Caco-2 (cell line): ENCODE measurements at regions not wholly inside any gene's neighbourhood (a gene's known extent, or its start where the extent isn't known, plus 50 kb on each side); places are given as distances from the start of the nearest gene placed in this dataset.

Source experiments
- BruUV-seq: library from RNA; stranded (reverse); fragments of 400-500 nt; replicated peaks from 2 replicates; lab custom pipeline; 2021; lab: Mats Ljungman, UMichigan
- CTCF ChIA-PET: fragments of 300-600 bp; sonication (Branson Sonifier 250); formaldehyde crosslinking; loops from one replicate; lab custom pipeline; 2022; ENCODE audit warnings: antibody characterized with exemption; lab: Charles Lee
- POLR2A ChIA-PET: fragments of 300-600 bp; sonication (Branson Sonifier 250); formaldehyde crosslinking; loops from one replicate; lab custom pipeline; 2022; ENCODE audit warnings: antibody characterized with exemption; lab: Charles Lee
- DNase-seq, 2 experiments: peaks; one replicate each; pipeline versions ENCODE4 v3.0.0 to v3.0.0-alpha.2; 2020 to 2022
- H3K27me3 ChIP-seq: replicated peaks from 2 replicates; pipeline ENCODE4 v1.6.0; 2011; ENCODE audit warnings: low read length; ENCODE audit not compliant: control insufficient read depth, insufficient read depth
- H3K36me3 ChIP-seq: 2 replicates; pipeline ENCODE4 v1.5.1; 2011; ENCODE audit warnings: low read length; ENCODE audit not compliant: control insufficient read depth, insufficient read depth
- H3K4me1 ChIP-seq: fragments of 250-450 bp; sonication (Bioruptor Pico); 2 replicates; pipeline ENCODE4 v1.5.1; 2020; ENCODE audit warnings: mild to moderate bottlenecking
- H3K4me3 ChIP-seq: 2 replicates; pipeline ENCODE4 v1.5.1; 2011; ENCODE audit warnings: low read depth, mild to moderate bottlenecking, control low read depth, low read length
- H3K9me3 ChIP-seq: fragments of 250-450 bp; sonication (Bioruptor Pico); 2 replicates; pipeline ENCODE4 v1.5.1; 2020; ENCODE audit warnings: mild to moderate bottlenecking, moderate library complexity
- H3K27ac Mint-ChIP-seq: one replicate; pipeline ENCODE4 v1.8.0; 2022; ENCODE audit warnings: mixed read lengths; ENCODE audit not compliant: unreplicated experiment
- H3K27me3 Mint-ChIP-seq: one replicate; pipeline ENCODE4 v1.8.0; 2022; ENCODE audit warnings: mixed read lengths; ENCODE audit not compliant: insufficient read depth, unreplicated experiment
- H3K36me3 Mint-ChIP-seq: one replicate; pipeline ENCODE4 v1.8.0; 2022; ENCODE audit warnings: mild to moderate bottlenecking, mixed read lengths; ENCODE audit not compliant: insufficient read depth, unreplicated experiment
- H3K4me1 Mint-ChIP-seq: one replicate; pipeline ENCODE4 v1.8.0; 2022; ENCODE audit warnings: low read depth, mixed read lengths; ENCODE audit not compliant: unreplicated experiment
- H3K4me3 Mint-ChIP-seq: one replicate; pipeline ENCODE4 v1.8.0; 2022; ENCODE audit warnings: mild to moderate bottlenecking, moderate library complexity, mixed read lengths; ENCODE audit not compliant: unreplicated experiment
- H3K9me3 Mint-ChIP-seq: one replicate; pipeline ENCODE4 v1.8.0; 2022; ENCODE audit warnings: mixed read lengths; ENCODE audit not compliant: unreplicated experiment
- intact Hi-C: fragments of 100-400 bp; cut with micrococcal nuclease; formaldehyde crosslinking; loops from one replicate; pipeline ENCODE4 v1.10.0; 2022; ENCODE audit not compliant: unreplicated experiment
- TF ChIP-seq, protein P1 (sequence below), 2 experiments: fragments of 200-600 bp in 1 of 2; IDR thresholded peaks; 1 replicate in 1 of 2; 2 replicates in 1 of 2; pipeline versions ENCODE4 v1.5.1 to v1.8.0; 2011 to 2022; ENCODE audit warnings: antibody characterized with exemption in 1 of 2, control low read depth in 1 of 2, inconsistent platforms in 1 of 2, low read depth in 1 of 2, low read length in 1 of 2, mild to moderate bottlenecking in 1 of 2, moderate library complexity in 1 of 2; ENCODE audit not compliant: insufficient read depth in 1 of 2, severe bottlenecking in 1 of 2, unreplicated experiment in 1 of 2

DNA sequence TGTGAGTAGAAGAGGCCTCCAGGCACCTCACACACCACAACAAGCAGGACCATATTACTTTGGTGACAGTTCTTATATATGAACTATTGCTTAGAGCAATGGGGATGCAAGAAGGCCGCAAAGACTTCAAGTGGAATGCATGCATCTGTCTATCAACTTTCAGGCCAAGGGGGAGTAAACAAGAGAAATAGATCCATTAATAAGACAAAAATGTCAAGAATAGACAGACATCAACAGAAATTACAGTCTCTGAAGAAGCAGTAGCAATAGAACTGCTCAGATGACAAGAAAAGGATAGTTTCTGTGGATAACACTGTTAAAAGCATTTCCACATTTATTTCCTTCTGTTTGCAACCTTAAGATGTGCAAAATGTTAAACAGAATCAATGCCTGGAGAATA lies 1057.7 kb downstream of the UQCRFS1 start:
- Histone ChIP-seq H3K4me3 (no peak overlapping the region), H3K36me3 (no peaks in the 10 kb centered on the region), H3K4me1 (no peaks in the 10 kb centered on the region), H3K27me3 (no peaks in the 10 kb centered on the region), H3K9me3 (0 out of 2 replicates have a peak, but pooled peaks cover 11% of the 10 kb centered on the region)
- intact Hi-C loops = no loop called here
- Mint-ChIP-seq H3K4me1 (no peaks in the 10 kb centered on the region), H3K4me3 (no peak overlapping the region), H3K9me3 (peaks cover 23% of the 10 kb centered on the region), H3K27me3 (peaks cover 4% of the 10 kb centered on the region), H3K36me3 (no peaks in the 10 kb centered on the region), H3K27ac (no peak overlapping the region)
- BruUV-seq = no TSS peak
- CTCF ChIA-PET = no interaction called here
- POLR2A ChIA-PET = no interaction called here
- TF ChIP-seq, protein P1, sequence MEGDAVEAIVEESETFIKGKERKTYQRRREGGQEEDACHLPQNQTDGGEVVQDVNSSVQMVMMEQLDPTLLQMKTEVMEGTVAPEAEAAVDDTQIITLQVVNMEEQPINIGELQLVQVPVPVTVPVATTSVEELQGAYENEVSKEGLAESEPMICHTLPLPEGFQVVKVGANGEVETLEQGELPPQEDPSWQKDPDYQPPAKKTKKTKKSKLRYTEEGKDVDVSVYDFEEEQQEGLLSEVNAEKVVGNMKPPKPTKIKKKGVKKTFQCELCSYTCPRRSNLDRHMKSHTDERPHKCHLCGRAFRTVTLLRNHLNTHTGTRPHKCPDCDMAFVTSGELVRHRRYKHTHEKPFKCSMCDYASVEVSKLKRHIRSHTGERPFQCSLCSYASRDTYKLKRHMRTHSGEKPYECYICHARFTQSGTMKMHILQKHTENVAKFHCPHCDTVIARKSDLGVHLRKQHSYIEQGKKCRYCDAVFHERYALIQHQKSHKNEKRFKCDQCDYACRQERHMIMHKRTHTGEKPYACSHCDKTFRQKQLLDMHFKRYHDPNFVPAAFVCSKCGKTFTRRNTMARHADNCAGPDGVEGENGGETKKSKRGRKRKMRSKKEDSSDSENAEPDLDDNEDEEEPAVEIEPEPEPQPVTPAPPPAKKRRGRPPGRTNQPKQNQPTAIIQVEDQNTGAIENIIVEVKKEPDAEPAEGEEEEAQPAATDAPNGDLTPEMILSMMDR (IDR thresholded peaks at IDR 0.05; ENCODE audit: insufficient read depth in 1 of 2, low read depth in 1 of 2, low read length in 1 of 2, severe bottlenecking in 1 of 2, unreplicated experiment in 1 of 2) = no peak
- DNase-seq = no peak

DNA sequence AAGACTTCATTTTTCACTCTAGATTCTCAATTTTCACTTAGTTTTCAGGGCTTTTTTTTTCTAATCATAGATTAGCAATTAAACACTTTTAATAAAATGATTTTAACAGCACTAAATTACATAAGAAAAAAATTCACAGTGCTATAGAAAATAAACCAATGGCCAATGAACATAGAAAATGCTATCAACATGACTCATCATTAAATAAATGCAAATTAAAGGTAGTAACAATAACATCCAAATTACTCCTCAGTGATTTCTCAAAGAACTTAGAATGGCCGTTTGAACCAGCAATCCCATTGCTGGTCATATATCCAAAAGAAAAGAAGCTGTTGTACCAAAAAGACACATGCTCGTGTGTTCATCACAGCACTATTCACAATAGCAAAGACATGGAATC lies 1058.9 kb downstream of the UQCRFS1 start:
- CTCF ChIA-PET = no interaction called here
- Mint-ChIP-seq H3K4me3 (no peak overlapping the region), H3K27me3 (peaks cover 8% of the 10 kb centered on the region), H3K27ac (no peak overlapping the region), H3K36me3 (no peaks in the 10 kb centered on the region), H3K4me1 (no peaks in the 10 kb centered on the region), H3K9me3 (peaks cover 11% of the 10 kb centered on the region)
- BruUV-seq = no TSS peak
- Histone ChIP-seq H3K27me3 (no peaks in the 10 kb centered on the region), H3K36me3 (no peaks in the 10 kb centered on the region), H3K4me1 (no peaks in the 10 kb centered on the region), H3K4me3 (no peak overlapping the region), H3K9me3 (0 out of 2 replicates have a peak, but pooled peaks cover 8% of the 10 kb centered on the region)
- POLR2A ChIA-PET = no interaction called here
- no peak for DNase-seq
- intact Hi-C loops = no loop called here
- TF ChIP-seq, protein P1 (IDR thresholded peaks at IDR 0.05; ENCODE audit: insufficient read depth in 1 of 2, low read depth in 1 of 2, low read length in 1 of 2, severe bottlenecking in 1 of 2, unreplicated experiment in 1 of 2) = no peak

DNA sequence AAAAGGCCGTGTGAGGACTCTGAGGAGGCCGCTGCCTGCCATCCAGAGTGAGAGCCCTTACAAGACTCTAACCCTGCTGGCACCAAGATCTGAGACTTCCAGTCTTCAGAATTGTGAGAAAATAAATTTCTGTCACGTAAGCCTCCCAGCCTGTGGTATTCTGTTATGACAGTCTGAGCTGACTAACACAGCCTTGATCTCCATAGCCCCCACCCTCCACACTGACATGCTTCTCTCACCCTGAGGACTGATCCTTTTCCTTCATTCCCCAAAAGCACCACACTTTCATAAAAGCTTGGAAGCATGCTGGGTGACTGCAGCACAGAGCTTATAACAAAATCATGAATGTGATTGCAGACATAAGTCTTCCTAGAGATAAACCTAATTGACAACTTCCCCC lies 1059.8 kb downstream of the UQCRFS1 start:
- TF ChIP-seq, protein P1 (IDR thresholded peaks at IDR 0.05; ENCODE audit: insufficient read depth in 1 of 2, low read depth in 1 of 2, low read length in 1 of 2, severe bottlenecking in 1 of 2, unreplicated experiment in 1 of 2) = no peak
- POLR2A ChIA-PET = no interaction called here
- H3K27me3 Mint-ChIP-seq = peaks cover 9% of the 10 kb centered on the region
- Histone ChIP-seq H3K9me3 (no peaks in the 10 kb centered on the region), H3K4me1 (no peaks in the 10 kb centered on the region), H3K4me3 (no peak overlapping the region), H3K27me3 (no peaks in the 10 kb centered on the region), H3K36me3 (no peaks in the 10 kb centered on the region)
- H3K4me1 Mint-ChIP-seq = no peaks in the 10 kb centered on the region
- H3K27ac Mint-ChIP-seq = no peak overlapping the region
- H3K4me3 Mint-ChIP-seq = no peak overlapping the region
- no TSS peak for BruUV-seq
- intact Hi-C loops = no loop called here
- H3K9me3 Mint-ChIP-seq = peaks cover 2% of the 10 kb centered on the region
- no peak for DNase-seq
- H3K36me3 Mint-ChIP-seq = no peaks in the 10 kb centered on the region
- CTCF ChIA-PET = no interaction called here
